ELF-1 (cell line): ENCODE measurements at regions not wholly inside any gene's neighbourhood (a gene's known extent, or its start where the extent isn't known, plus 50 kb on each side); places are given as distances from the start of the nearest gene placed in this dataset.
A peak's percentile ranks its signal among the peaks of the same experiment; 100 is the strongest.

ENCODE experiments used
- DNase-seq: peaks from one replicate; pipeline ENCODE4 v3.0.0-alpha.2; 2016; ENCODE audit warnings: low read depth, low spot score

- DNase-seq = no peak
These were observed 238.4 kb upstream of the VEPH1 start for GRCh38 chr3:157741607-157742006.

GRCh38 chr3:157738441-157738840 lies 235.2 kb upstream of the VEPH1 start:
- DNase-seq = no peak

GRCh38 chr3:157718800-157719199 lies 215.6 kb upstream of the VEPH1 start:
- no peak for DNase-seq

GRCh38 chr3:157713101-157713500 lies 209.9 kb upstream of the VEPH1 start:
- no peak for DNase-seq

DNA sequence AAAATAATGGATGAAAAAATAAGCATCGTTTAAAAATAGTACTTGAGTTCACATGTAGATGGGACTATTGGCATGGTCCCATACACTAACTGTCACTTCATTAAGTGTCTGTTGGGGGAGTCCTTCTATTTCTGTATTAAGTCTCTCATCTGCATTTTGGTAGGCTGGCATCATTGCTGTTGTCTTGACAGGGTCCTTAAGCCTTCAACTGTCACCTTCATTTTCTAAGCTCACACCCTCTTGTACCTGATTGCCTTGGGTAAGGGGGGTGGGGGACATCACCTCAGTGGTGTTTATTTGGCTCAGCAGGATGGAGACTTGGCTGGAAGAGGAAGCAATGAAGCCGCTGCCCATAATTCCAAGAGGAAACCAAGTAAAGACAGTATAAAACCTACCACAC lies 202.0 kb upstream of the VEPH1 start:
- no peak for DNase-seq

- DNase-seq = peak; percentile 6
These were observed 197.2 kb upstream of the VEPH1 start for GRCh38 chr3:157700405-157700804.

- no peak for DNase-seq
These were observed 192.4 kb upstream of the VEPH1 start for GRCh38 chr3:157695586-157695985.

DNA sequence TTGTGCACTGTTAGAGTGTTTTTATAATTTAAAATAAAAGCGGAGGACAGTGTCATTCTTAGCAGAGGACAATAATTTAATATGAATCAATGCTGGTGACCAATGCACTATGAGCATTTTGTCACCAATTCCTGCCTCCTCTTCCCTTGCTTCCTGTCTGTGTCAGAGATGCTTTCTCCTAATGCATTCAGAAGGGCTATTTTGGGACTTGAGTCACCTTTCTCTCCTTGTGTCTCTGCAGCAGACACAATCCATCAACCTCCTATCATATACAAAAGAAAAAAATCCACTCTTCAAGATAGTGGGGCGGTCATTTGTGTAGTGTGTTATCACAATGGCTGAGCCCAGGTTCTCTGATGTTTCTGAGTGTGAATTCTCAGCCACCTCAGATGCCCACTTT lies 191.9 kb upstream of the VEPH1 start:
- DNase-seq = no peak

DNA sequence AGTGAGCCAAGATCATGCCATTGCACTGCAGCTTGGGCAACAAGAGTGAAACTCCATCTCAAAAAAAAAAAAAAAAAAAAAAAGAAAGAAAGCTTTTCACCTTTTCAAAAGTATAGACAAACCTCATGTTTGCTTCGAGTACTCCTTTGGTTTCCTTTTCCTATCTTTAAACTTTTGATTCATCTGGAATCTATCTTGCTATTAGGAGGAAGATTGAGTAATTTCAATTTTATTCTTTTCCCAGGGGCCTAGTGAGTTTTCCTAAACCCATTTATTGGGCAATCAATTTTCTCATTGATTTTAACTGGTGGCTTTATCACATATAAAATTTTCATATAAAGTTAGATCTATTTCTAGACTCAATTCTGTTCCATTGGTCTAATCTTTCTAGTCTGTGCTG lies 190.5 kb upstream of the VEPH1 start:
- DNase-seq = no peak

DNA sequence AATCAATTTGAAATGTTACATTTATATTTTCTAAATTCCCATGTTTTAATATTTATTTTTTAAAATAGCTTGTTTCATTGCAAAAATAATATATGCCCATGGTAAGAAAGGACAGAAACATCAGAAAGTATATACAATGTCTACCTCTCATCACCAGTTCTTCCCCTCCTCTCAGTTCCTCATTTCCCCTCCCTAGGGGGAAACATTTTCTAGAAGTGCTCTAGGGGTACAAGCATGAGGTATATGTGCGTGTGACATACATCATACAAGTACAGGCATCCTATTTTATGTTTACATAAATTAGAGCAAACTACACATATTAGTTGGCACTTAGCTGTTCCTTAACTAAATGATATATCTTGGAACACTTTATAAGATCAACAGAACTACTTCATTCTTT lies 189.3 kb upstream of the VEPH1 start:
- no peak for DNase-seq

DNA sequence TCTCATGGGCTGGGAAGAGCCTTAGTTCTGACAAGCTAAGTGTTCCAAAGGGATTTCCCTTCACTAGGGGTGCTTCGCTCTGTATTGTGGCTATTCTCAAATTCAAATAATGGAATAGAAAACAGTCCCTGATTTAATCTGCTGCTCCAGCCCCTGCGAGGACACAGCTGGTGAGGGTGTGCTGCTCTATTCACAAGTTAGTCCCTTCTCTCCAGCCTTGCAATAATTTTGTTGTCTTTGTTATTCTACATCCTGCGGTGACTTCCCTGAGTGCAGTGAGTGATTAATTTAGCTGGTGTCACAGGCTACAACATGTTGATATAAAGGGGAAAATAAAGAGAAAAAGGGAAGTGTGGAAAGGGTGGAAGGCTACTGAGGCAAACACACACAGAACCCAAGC lies 180.5 kb upstream of the VEPH1 start:
- DNase-seq = no peak

DNA sequence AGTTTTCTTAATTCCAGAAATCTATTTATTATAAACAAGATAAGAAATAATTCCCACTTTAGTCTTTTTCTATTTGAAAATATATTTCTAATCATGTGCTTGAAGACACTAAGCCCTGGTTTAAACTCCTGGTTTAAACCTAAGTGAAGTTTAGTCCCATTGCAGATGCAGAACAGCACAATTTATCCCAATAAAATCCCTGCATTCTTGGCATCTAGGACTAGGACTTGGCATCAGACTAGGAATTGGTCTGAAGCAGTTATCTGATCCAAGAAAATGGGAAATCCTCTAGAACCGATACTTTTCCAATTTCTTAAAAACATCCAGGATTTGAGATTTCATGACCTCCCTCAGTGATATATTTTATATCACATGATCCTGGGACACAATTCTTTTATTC lies 168.8 kb upstream of the VEPH1 start:
- no peak for DNase-seq

DNA sequence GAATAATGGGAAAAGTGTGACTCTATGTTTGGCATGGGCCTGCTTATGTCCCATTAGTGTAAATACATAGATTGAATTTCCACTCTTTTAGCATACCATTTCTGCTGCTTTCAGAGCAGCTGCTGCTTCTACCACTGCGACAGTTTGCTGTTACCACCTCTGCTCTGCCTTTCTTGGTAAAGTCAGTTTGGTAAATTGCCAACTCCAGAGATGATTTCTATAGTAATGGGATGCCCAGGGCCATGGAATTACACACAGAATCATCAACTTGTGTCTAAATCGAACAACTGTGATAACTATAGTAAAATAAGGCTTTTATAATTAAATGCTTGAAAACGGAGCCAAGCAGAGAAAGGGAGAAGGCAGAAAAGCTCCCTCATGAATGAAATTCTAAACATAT lies 168.4 kb upstream of the VEPH1 start:
- no peak for DNase-seq

DNA sequence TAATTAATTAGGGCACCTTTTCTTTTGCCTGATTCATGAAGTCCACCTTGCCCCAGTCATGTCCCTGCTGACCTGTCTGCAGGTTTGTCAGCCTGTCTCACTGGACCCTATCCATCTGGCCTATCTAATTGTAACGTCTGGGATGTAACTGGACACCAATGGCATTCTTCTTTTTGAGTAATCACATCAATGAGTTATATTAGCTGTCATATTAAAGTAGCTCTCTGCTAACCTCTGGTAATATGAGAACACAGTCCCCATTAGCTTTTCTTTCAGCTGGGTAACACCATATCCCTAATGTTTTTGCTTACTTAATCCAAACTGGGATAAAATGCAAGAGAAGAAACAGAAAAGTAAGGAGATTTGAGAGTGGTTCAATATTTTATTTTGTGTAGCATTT lies 166.2 kb upstream of the VEPH1 start:
- DNase-seq = no peak

DNA sequence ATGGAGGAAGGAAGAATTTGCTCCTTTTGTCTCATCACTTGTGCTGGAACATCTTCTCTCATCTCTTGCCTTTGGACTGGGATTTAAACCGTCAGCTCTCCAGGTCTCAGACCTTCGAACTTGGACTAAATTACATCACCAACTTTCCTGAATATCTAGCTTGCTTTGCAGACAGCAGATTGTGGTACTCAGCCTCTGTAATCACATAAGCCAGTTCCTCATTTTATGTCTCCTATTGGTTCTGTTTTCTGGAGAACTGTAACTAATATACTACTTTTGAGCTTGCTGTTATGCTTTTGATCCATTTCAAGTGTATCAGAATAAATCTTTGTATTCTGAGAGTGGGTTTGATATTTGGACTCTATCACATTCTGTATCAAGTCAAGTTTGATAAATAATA lies 164.3 kb upstream of the VEPH1 start:
- no peak for DNase-seq

DNA sequence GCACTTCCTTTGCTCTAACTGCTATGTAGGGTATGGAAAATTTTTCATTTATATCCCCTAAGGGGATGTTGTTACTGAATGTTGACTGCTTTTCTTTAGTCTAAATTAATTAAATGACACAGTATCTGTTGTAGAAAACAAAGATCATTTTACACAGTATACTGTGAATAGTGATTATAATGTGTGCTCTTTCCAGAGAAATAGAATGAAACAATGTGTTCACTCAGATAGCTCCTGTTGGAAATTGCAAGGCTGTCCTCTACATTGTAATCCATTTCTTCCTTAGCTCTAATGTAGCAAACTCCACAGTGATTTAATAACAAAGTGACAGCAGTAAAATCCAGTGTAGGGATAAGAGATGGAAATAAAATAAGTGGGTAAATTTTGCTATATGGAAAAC lies 159.0 kb upstream of the VEPH1 start:
- no peak for DNase-seq

GRCh38 chr3:157660847-157661246 lies 157.6 kb upstream of the VEPH1 start:
- no peak for DNase-seq

GRCh38 chr3:157652366-157652765 lies 149.2 kb upstream of the VEPH1 start:
- DNase-seq = no peak

DNA sequence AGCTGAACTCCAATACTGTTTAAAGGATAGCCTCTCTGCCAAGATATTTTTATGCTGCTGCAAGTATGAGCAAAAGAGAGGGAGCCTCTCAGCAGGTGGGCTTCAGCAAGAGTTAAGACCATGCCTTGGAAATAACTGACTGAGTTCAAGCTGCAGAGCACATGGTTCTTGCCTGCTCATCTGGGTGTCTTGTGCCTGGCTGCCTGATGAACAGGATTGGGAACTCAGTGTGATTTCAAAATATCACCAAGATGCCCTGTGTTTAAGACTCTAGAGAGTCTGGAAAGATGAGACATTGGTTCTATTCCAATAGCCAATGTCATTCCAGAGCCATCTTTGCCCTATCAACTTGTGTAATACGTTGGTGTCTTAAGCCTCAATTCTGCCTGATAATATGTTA lies 147.5 kb upstream of the VEPH1 start:
- DNase-seq = no peak

DNA sequence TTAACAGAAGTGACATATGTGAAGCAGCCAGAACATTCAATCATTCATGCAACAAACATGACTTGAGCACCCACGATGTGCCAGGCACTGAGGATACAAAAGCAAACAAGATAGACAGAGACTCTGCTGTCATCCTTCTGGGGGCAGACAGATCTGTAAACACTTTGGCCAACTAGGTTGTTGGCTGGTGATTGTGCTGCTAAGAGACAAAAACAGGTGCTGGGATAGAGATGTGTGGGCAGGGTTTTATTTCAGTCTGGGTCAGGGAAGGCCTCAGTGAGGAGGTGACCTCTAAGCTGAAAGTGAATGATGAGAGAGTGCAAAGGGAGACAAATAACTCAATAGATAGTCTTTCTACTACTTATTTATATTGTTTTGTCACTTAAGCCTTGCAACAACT lies 147.0 kb upstream of the VEPH1 start:
- DNase-seq = no peak

DNA sequence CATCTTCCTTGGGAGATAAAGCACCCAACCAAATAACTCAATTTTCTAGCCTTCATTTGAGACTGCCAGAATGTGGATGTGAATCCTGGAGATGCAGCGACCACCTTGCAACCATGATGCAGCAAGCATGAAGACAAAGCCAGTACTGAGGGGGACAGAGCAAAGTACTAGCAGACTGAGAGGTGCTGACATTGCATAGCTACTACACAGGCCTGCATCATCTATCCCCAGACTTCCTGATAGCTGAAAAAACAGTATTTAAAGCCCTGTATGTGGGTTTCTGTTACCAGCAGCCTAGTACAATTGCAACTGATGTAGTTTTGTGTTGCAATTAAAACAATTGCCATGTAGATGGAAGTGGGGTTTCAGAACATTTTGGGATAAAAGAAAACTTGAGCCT lies 146.3 kb upstream of the VEPH1 start:
- DNase-seq = no peak

- no peak for DNase-seq
These were observed 144.6 kb upstream of the VEPH1 start for GRCh38 chr3:157647820-157648219.

GRCh38 chr3:157639756-157640426 lies 136.7 kb upstream of the VEPH1 start:
- DNase-seq = no peak

- no peak for DNase-seq
These were observed 134.7 kb upstream of the VEPH1 start for GRCh38 chr3:157637866-157638265.
